LoVo (cell line): ENCODE measurements at regions not wholly inside any gene's neighbourhood (a gene's known extent, or its start where the extent isn't known, plus 50 kb on each side); places are given as distances from the start of the nearest gene placed in this dataset.
"Not testable (repeated sequence)": the region's sequence is repeated elsewhere in the genome, so short reads cannot be mapped to it uniquely, and the experiment has no call there.

Source experiments
- DNase-seq: peaks from one replicate; pipeline ENCODE4 v3.0.0-alpha.2; 2016; ENCODE audit warnings: low spot score

DNA sequence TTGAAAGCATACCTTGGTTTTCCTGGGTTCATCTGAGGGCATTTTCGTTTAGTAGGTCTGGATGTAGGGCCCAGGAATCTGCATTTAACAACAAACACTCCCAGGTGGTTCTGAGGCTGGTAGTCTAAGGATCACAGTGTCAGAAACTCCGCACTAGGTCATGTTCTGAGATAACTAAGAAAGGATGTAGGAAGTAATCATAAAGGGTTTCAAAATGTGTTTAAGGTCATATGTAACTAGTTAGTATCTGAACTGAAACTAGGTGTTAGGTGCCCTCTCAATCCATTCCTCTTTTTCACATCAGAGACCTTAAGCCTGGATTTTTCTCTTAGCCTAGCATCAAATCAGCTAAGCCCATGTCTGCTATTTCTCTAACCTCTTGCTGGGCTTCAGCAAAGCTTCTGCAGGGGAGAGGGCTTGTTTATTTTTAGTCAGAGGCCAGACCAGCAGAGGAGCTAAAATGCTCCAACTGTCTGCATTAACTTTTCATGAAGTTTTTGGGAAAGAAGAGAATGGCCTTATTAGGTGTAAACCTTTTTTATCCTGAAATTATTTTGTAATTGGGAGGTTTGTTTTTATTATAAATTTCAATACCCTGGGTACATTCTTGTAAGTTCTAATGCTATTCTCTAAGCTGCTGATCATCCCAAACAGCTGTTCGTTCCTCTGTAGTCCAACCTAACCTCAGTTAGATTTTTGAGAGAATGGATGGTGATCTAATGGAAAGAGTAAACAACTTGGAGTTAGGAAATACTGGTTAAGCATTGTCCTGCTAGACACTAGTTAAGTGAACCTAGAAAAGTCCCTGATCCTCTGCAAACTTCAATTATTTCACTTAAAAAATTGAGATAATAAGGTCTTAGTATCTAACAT is 262.8 kb upstream of the RFC3 start:
- no peak for DNase-seq

DNA sequence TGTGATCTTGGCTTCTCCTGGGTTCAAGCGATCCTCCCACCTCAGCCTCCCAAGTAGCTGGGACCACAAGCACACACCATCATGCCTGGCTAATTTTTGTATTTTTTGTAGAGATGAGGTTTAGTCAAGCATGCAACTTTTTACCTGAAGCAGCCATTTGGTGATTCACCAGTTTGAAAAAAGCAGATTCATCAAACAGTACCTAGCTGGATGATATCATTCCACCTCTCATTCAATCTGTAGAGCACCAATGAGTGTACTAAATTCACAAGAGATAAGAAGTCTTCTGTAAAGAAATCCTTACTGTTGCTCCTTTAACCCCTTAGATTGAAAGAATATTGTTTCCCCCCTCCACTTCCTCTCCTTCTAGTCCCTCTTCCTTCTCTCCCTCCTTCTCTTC is 261.1 kb upstream of the RFC3 start:
- DNase-seq = no peak

DNA sequence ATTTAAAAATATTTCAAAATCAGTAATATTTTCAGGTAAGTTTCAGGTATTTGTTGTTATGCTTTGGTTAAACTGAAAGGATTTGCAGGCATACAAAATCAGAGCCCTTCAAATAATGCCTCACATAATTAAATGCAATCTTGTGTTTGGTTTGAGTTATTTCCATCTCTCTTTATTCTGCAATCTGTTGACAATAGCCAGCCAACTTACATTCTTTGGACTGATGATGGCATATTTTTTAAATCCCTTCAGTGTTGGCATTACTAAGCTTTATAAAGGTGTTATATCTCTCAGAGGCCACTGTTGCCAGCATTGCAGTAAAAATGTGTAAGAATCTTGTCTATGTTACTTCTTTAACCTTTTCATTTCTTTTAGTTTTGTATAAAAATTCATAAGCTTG is 257.2 kb upstream of the RFC3 start:
- no peak for DNase-seq

DNA sequence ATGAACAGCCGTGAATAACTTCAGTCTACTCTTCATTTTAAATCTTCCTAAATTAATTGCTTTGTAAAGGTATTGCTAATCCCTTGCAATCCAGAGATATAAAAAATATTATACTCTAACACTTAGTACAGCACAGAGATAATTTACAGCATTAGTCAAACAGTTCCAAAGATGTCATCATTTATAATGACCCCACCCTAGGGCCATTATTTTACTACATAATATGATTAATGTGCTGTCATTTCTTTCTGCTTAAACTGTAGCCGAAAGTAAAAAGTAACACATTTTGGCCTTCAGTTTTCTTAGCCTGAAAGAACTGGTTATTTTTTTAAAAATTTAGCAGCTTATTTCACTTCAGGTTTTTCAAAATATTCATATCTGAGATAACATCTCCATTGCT is 256.3 kb upstream of the RFC3 start:
- DNase-seq = no peak

DNA sequence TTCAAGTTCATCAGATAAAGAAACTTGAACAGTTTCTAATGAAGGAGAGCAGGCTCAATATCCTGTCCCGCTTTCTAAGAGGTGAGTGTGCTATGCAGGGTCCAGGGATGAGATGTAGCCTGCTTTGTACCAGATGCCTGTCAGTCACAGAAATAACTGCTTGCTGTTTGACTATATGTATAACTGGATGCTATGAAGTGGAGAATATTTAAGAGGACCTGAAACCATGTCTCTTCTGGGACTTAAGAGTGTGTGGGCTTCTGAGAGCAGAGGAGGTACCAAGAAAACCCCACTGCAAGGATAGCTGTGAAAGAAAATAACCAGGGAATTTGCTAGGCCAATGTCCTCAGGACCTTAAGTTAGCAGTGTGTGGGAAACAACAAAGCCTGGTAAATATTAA is 246.3 kb upstream of the RFC3 start:
- DNase-seq = no peak

DNA sequence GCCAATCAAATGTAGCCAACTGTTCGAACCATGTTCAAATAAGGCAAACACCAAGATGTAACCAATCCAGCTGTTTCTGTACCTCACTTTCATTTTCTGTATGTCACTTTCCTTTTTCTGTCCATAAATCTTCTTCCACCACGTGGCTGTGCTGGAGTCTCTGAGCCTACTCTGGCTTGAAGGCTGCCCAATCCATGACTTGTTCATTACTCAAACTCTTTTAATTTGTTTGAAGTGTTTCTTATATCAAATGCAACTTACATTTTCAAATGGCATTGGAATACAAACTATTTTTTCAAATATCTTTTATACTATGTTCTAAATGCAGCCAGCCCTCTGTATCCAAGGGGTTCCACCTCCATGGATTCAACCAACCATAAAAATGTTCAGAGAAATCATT is 245.6 kb upstream of the RFC3 start:
- DNase-seq = not testable (repeated sequence)

DNA sequence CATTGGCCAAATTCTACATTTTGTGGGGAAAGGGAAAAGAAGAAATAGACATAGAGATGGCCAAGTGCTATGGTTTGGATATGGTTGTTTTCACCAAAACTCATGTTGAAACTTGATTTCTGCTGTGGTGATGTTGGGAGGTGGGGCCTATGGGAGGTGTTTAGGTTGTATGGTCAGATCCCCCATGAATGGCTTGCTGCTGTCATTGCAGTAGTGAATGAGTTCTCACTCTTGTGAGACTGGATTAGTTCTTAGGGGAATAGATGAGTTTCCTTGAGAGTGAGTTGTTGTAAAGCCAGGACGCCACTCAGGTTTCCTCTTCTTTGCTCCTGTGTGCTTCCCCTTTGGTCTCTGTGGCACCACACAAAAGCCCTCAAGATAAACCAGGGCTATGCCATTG is 242.6 kb upstream of the RFC3 start:
- no peak for DNase-seq

DNA sequence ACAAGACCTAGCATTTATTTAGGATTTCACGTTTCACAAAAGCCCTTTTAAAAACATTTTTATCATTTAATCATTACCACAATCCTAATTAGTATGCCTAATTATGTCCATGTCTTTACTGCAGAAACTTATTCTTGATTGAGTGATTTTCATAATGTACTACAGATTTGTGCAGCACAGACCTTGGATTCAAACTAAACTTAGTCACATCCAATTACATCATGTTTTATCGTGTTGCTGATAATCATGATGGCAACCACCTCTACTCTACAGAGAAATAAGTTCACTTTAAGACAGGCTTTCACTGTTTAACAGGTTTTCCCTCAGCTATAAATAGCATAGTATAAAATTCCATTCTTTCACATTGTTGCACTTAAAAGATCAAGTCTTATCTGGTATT is 240.9 kb upstream of the RFC3 start:
- no peak for DNase-seq

DNA sequence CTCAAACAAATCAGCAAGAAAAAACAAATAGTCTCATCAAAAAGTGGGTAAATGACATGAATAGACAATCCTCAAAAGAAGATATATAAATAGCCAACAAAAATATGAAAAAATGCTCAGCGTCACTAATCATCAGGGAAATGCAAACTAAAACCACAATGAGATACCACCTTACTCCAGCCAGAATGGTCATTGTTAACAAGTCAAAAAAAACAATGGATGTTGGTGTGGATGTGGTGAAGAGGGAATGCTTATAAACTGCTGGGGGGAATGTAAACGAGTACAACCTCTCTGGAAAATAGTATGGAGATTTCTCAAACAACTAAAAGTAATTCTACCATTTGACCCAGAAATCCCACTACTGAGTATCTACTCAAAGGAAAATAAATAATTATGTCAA is 239.2 kb upstream of the RFC3 start:
- no peak for DNase-seq

DNA sequence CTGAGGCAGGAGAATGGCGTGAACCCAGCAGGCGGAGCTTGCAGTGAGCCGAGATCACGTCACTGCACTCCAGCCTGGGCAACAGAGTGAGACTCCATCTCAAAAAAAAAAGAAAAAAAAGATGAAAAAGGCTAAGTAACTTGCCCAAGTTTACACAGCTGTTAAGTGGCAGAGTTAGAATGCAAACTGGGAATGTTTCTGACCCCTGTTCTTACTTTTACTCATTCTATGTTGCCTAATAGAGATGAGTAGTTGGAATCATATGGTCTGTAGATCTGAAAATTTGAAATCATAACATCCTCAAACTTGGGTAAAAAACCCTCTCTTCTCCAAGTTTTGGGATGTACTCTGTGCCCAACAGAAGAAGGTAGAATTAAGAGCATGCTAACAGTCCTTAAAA is 235.8 kb upstream of the RFC3 start:
- no peak for DNase-seq

DNA sequence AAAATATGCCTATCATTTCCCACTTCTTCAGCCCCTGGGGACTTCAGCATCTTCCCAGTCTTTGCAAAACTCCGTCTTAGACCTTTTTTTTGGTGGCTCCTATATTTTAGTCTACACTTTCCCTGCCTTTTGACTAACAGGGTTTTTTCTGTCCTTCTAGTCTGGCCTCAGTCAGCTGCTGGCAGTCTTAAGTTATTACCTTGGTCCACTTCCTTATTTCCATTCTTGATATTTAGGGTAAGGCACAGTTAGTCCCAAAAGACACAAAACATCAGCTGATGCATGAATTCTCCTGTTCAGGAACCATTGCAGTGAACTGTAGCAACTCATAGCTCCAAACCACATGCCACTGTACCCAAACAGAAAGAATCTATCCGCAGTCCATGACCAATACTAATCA is 234.6 kb upstream of the RFC3 start:
- no peak for DNase-seq

DNA sequence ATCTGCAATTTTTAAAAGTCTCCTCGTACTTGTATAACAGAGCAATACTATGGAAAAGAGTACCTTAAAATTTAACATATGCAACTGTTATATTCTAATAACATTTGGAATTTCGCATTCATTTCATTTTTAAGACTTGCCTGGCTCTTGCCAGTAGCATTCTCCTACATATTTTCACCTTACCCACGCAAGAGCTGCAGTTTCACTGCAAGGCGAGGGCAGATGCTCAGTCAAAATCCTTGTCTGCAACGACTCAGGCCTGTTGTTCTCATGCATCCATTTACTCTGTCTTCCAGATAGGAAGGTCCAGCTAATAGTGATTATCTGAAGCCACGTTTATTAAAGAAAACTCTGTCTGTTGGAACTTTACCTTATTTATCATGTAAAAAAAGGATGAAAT is 227.0 kb upstream of the RFC3 start:
- no peak for DNase-seq

DNA sequence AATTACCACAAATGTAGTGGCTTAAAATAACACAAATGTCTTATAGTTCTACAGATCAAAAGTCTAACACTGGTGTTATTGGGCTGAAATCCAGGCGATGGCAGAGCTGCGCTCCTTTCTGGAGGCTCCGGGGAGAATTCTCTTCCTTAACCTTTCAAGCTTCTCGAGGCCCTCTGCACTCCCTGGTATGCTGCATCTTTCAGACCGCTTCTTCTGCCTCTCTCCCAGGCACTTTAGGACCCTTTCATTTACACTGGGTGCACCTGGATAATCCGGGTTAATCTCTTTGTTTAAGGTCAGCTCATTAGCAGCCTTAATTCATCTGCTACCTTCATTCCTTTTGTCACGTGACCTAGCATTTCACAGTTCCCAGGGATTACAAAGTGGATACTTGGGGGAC is 211.3 kb upstream of the RFC3 start:
- no peak for DNase-seq

DNA sequence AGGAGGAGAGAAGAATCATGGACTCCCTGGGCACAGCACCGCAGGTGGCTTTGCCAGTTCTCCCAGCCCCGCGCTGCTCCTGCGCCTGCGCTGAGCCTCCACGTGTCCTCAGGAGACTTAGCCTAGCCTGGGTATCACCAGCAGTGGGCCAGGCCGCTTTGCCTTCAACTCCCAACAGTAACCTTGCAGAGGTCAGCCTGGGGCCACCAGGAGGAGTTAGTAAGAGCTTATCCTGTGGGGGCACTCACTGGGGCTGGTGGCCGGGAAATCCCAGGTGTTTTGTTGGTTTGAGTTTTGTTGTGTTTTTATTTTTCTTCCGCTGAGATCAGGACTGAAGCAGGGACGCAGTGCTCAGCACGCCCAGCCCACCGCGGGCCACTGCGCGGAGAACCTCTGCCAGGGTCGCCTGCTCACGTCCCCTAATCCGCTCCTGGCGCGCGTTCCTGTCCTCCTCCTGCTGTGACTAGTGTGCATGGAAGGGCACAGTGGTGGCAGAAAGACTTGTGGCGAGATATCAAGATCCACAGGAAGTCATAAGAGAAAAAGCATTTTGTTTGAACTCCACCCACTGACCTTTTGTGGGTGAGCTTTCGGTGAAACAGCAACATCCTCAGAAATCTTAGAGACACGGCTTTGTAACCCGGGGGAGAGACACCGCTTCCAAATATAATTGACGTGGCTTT is 207.4 kb upstream of the RFC3 start:
- no peak for DNase-seq

DNA sequence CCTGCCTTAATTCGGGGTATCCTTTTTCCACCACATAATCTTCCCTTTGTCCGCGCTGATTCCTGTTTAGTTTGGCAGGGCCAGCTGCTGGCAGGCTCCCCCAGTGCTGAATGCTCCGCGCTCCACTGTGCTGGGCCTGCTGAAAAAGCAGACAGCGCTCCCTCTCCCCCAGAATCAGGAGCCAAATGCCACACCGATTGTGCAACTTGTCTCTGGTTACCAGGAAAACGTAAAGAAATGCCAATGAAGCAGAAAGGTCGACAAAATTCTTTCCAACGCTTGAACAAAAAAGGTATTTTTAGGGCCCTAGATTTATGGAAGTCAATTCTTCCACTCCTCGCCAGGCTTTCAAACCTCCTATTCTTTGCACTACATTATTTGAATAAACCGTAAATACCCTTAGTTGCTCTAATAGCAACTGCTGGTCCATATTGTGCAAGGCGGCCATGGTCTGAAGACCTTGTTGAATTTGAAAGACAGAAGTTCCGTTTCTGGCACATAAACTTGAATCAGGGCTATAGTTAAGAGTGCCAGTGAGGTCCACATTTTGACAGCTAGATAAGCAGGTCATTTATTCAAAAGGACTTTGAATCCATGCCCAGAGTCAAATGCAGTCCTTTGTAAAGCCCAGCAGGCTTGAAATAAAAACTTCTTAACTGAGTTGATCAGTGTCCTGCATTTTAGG is 206.7 kb upstream of the RFC3 start:
- DNase-seq = no peak

DNA sequence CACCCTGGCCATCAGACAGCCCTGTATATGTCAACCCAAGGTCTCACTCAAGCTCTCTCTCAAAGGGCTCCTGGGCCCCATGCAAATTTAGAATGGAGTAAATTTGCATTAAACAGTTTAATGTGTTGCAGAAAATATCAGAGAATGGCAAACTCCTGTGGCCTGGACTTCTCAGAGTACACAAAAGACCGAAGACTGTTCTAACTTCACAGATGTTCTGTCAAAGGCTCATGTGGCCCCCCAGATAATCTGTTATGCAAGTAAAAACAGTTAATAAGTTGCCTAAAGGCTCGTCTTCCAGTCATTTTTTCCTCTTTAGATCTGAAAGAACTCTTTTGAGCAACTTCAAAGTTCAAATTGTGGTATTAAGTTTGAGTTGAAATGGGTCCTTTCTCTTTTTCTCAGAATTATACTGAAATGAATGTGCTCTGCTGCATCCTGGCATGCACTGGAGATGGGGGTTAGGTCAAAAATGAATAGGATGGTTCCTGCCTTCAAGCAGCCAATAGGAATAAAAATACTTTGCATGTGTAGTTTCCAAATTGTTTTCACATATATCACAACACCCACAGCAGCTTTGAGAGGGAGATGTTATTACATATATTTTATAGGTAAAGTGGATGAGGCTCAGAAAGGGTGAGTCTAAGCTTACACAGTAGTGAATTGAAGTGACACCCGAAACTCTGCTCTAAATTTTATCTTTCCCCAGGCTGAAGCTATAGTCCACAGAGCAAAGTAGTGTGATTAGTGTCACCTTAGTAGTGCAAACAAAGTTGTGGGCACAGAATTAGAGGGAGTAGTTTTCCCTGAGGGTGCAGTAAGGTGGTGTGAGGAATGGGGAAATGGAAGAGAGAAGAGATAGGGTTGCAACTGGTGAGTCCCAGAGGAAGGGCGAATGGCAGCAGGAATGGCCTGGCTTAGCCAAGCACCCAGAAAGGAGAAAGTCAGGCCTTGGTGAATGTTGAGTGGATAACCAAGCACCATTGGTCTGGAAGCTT is 205.0 kb upstream of the RFC3 start:
- DNase-seq = no peak

DNA sequence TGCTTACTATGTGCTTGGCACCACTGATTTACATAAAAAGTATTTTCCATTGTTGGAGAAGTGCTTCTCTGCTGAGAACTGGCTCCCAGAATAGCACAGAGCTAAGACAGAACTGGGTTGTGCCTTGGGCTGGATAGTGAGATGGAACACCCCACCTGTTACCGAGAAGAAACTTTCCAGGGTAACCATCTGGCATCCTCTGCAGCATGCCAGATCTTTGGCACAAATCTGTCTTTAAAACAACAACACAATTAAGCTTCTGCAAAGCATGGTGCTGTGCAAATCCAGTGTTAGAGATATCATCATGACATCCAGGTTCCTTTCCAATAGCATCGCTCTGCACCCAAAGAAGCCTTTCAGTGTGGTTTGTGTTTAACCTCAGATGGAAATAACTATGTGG is 202.5 kb upstream of the RFC3 start:
- no peak for DNase-seq

DNA sequence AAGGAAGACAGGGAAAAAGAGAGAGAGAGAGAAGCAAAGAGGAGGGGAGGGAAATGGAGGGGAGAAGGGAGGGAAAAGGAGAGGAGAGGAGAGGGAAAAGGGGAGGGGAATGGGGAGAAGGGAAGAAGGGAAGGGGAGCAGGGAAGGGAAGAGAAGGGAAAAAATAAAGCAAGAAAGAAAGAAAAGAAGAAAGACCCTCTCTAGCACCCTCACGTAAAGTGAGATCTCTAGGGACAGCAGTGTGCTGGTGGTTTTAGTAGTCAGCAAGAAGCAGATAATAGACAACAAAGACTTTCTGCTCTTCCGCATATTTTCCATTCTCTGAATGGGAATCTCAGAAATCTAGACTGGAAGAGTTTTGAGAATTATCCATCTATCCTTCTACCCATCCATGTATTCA is 201.8 kb upstream of the RFC3 start:
- no peak for DNase-seq

DNA sequence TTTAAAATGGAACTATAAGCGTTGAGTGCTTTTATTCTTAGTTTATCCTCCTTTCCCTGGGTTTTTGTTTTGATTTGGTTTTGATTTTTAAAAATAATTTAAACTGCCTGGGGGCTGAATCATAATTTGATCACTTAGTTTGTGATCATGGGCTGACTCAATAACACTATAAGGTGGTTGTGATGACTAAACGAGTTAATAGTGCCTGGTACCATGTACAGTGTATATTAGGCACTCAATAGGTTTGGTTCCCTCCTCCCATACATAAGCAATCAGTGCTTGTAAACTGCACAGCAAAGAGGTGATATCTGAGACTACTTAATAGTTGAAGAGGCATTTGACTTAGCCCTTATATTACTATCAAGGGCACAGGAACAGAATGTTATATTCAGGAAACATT is 200.9 kb upstream of the RFC3 start:
- no peak for DNase-seq

DNA sequence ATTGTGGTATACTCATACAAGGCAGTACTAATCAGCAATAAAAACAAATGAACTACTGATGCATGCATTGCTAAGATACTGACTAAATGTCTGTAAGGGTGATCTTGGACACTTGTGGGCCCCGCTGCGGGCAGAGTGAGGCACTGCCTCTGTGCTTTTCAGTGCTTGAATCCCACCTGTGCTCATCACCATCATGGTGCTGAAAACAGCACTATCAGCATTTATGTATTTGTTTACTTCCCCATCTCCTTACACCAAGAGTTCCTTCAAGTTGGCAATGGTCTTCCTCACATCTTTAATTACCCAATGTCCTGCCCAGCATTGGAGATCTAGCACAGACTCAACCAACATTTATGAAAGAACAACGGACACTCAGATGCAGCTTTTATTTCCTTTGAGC is 193.7 kb upstream of the RFC3 start:
- no peak for DNase-seq

DNA sequence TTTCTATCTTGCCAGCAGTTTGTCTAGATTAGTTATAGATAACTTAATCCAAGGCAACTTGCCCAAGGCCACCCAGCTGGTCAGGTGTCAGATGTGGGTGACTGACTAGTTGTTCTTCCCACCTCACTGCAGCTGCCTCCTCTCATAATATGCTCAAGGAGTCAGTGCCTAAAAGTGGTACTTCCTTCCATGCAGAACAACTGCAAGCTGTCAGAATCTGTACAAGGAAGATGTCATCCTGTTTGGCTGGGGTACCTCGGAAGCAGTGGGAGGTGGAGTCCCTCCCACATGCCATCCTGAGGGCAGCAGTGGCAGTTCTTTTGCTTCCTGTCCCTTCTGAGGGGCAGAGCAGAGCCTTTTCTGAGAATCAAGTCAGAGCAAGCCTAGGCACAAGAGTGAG is 193.2 kb upstream of the RFC3 start:
- DNase-seq = no peak

DNA sequence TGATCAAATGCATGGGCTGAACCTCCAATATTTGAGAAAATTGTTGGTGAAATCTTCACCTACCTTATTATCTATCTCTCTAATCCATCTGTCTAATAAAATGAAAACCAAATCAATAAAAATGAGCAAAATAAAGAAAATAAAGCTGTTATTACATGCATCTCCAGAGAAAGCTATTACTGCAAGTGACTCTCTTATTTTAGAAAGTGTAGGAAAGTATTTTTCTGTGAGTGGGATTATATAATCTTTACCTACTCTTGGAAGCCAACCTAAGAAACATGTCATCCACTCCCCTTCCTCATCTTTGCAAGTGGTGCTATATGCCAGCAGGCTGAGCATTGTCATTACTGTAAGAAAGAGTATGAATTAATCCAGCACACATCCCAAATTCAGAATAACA is 191.5 kb upstream of the RFC3 start:
- no peak for DNase-seq
